ENCODE measurements at regions not wholly inside any gene's neighbourhood (a gene's known extent, or its start where the extent isn't known, plus 50 kb on each side); places are given as distances from the start of the nearest gene placed in this dataset.
A peak's percentile ranks its signal among the peaks of the same experiment; 100 is the strongest.

DNA sequence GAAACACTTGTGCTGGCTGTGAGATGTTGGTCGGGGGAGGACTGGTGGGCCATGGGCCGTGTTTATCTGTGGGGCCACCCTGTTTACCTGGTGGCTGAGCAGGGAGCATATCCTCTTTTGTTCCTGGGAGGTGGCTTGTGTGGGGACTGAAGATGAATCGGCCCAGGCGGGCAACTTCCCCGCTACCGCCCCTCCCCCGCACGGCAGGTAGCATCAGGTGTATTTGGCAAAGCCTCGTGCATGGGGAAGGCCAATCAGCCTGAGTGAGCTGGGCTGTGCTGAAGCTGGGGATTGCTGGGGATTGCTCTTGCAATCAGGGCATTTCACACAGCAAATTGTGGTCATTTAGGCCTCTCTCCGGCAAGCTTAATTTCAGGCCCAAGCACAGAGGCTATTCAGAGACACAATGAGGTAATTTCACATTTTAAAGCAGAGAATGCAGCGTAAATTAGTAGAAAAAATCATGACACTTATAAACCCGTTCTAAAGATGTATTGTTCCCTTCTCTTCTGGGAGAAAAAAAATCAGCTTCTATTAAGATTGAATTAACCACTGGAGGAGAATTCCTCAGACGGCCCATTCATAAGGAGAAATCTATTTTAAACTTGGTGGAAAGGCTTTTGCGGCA is 197.7 kb upstream of the POU3F1 start:
- no peak for DNase-seq

GRCh38 chr1:38243106-38243505 is 196.5 kb upstream of the POU3F1 start:
- DNase-seq = no peak

DNA sequence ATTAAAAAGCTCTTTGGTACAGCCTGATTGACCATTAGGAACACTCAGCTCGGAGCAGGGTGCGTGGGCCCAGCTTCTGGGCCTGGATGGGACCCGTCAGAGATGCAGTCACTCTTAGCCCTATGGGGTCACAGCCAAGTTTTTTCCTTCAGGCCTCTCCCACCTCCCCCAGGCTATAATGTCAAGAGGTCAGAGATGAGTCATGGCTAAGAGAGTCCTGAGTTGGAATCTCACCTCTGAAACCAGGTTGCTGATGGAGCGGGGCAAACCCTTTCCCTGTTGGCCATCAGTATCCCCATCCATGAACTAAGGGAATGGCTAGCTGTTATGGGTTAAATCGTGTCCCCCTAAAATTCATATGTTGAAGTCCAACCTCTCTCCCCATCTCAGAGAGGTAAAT is 195.9 kb upstream of the POU3F1 start:
- no peak for DNase-seq

DNA sequence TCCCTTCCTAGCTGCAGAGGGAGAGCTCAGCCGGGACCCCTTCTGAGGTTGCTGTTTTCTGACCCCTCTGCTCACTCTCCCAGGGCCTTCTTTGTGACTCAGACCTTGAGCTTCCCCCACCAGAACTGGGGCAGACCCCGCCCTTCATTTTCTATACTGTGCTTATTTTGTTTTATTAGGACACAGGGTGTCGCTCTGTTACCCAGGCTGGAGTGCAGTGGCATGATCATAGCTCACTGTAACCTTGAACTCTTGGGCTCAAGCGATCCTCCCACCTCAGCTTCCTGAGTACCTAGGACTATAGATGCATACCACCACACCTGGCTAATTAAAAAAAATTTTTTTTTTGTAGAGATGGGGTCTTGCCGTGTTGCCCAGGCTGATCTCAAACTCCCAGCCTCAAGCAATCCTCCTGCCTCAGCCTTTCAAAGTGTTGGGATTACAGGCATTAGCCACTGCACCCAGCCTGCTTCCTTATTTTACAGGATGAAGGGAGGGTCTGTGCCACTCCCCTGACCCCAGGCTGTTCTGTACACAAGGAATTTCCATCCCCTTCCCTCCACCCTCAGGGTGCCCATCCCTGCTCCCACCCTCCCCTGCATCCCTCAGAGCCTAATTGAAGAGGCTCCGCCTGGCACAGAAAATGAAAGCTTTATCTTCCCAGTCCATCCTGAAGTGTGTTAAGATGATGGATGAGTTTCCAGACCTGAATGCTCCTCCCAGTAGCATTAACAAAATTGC is 195.2 kb upstream of the POU3F1 start:
- no peak for DNase-seq

DNA sequence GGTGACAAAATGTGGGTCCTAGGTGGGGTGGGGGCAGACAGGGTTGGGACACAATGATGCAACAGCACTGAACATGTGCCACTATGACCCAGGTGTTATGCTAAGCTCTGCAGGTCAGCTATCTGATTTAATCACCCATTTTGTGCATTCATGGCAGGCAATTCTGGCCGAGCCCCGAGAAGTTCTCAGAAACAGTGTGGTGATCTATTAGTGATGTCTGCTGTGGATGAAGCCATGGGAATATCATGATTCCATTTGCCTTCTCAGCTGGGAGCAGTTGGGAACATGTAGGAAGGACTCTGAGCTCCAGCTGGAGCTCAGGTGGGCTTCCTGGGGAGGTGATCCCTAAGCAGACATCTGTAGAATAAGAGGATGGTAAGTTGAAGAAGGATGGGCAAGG is 194.0 kb upstream of the POU3F1 start:
- DNase-seq = no peak

DNA sequence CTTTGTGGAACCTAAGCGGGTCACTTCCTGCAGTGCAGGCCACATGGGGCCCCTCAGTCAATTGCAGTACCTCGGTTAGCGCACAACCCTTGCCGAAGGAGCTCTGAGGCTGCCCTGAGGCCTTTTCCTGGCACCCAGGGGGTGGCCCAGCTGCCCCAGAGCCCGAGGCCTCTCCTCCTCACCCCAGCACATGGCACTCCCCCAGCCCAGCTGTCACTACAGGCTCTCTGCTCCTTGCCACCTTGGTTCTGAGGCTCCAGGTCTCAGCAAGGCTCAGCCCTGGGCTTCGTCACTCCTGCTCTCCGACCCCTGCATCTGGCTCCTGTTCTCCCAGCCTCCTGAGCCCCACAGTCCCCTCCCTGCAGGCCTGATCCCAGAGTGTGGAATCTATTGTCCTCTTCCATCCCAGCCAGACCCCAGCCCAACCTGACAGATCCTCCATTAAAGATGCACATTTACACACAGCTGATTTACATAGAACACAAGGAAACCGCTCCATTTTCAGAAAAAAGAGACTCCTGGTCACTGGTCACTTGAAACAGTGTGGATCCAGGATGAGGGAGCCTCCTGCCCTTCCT is 192.8 kb upstream of the POU3F1 start:
- DNase-seq = no peak

DNA sequence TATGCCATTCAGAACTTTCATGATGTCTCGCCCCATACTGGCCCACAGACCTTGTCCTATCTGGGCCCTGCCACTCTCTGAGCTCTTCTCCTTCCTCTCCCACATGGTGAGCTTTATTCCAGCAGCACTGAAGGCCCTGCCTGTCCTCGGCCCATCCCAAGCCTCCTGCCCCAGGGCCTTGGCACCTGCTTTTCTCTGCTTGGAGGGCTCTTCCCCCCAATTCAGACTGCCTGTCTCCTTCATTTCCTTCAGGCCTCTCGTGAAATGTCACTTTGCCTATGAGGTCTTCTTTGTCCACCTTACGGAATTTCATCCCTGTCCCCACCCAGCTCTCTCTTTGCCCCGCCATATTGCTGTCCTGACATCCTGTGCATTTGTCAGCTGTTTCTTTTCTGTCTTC is 191.7 kb upstream of the POU3F1 start:
- DNase-seq = no peak

DNA sequence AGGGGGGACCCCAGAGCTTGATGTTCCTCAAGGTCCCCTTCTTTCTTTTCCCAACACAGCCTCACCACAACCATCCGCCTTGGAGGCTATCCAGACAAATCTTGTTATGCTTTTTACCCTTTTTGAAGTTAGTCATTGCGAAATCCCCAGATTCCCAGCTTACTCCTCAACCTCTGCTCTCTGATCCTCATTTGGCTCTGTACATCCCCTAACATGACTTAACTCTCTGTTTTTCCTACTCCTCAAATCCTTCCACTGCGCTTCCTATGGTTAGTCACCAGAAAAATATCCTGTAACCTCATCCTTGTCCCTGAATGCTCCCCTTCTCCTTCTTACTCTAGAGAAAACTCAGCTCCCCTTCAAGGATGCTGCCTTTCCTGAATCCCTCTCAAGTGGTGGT is 189.1 kb upstream of the POU3F1 start:
- DNase-seq = no peak

DNA sequence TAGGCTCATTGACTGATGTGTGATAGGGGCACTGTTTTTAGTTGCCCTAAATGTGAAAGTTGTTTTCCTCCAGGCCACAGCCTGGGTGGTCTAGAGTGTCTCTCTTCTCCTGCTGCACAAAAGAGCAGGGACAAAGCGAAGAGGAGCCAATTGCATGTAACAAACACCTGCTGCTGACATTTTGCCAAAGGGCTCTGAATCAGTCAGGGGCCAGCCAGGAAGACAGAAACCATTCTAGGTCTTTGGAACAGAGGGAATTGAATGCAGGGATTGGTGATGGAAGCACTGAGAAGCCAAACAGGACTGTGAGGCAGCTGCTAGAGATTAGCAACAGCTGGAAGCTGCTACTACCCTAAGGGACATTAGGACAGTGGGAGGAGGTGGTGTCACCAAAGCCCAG is 185.3 kb upstream of the POU3F1 start:
- DNase-seq = no peak

- no peak for DNase-seq
Observed at GRCh38 chr1:38228718-38229117, 182.1 kb upstream of the POU3F1 start.

- DNase-seq = no peak
Observed at GRCh38 chr1:38225745-38226144, 179.2 kb upstream of the POU3F1 start.

DNA sequence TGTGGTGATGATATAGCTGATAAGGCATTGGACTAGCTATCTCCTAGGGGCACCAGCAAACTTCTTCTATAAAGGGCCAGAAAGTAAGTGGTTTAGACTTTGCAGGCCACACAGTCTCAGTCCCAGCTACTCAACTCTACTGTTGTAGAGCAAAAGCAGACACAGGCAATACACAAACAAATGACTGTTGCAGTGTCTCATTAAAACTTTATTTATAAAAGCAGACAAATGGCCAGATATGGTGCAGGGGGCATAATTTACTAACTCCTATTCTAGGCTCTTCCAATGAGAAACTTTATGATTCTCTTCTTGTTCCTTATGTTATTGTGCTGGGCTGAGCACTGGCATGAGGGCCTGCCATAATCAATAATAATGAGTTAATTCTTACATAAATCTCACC is 176.8 kb upstream of the POU3F1 start:
- DNase-seq = no peak

GRCh38 chr1:38222891-38223290 is 176.3 kb upstream of the POU3F1 start:
- DNase-seq = no peak

DNA sequence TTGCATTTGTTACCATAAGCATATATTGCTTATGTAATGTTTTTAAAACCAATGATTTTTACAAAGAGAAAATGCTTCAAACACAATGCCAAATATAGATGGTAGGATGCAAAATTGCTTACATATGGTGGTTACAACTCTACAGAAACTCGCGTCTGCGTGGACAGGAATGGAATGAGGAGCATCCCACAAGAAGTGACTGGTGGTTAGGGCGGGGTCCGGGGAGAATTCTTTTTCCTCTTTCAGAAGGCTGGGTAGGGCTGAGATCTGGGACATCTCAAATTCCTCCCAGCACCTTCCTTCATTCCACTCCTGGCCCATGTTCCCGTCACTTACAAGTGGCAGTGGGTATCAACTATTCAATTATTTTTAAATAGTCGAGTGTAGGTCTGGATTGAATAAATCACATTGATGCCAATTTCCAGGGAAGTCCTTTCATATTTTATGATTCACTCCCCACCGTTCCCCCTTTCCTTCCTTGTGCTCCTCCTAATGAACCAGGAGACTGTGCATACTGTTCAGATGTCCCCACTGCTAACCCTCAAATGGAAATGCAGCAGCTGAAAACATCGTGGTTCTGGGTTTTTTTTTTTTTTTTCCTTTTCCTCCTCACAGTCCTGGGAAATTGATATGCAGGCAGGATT is 174.5 kb upstream of the POU3F1 start:
- no peak for DNase-seq

DNA sequence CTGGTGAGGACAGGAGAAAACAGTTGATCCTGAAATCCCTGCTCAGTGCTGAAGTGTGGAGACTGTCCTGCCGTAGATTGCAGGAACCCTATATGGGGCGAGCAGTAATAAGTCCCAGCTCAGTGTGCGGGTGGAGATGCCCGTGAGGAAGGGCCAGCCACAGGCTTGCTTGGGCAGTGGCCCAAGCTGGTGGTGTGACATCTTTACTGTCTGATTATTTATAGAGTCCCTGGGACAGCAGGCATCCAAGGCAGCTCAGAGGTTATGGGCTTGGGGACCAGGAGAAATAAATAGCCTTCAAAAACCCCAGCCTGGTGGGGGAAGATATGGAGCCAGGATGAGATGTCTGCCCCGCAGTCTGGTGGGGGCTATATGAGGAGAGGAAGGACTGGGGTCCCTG is 170.7 kb upstream of the POU3F1 start:
- DNase-seq = no peak

DNA sequence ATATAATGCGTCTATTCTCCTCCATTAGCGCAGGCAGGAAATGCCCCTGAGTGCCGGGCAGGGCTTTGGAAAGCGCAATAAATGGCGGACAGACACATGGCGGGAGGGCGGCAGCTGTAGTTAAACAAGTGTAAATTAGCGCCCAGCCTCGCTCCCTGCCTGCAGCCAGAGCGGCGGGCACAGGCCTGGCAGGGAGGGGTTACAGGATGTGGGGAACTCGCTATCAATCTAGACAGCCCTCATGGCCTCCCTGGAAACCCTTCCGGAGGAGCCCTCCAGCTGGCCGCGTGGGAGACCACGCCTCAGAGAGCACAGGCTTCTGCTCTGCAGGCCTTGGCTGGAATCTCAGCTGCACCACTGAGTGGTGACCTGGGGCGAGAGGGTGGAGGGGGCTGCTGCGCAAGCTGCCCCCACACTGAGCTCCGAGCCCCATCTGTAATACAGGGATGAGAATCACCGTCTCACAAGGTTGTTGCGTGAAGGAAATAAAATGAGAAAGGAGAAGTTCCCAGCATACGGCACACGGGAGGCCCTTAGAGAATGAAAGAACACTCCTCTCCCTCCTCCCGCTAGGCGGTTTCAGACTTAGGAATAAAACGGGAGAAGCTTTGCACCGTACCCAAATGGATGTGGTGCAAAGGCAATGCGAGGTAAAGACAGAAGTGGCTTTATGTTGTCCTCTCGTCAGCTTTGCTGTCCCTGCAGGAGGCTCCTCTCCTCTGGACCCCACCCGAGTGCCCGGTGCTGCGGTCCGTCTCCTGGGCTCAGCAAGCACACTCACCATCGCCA is 167.2 kb upstream of the POU3F1 start:
- peak; percentile 47 for DNase-seq

DNA sequence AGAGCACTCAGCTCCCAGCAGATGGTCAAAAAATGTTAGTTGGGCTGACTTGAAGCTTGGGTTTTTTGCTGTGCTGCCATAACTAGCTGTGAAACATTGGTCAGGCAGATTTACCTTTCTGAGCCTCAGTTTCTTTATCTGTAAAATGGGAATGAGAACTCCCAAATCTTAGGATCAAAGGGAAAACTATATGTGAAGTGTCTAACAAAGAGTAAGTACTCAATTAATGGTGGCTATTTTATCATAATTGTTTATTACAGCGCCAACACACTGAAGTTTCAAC is 164.2 kb upstream of the POU3F1 start:
- DNase-seq = no peak

DNA sequence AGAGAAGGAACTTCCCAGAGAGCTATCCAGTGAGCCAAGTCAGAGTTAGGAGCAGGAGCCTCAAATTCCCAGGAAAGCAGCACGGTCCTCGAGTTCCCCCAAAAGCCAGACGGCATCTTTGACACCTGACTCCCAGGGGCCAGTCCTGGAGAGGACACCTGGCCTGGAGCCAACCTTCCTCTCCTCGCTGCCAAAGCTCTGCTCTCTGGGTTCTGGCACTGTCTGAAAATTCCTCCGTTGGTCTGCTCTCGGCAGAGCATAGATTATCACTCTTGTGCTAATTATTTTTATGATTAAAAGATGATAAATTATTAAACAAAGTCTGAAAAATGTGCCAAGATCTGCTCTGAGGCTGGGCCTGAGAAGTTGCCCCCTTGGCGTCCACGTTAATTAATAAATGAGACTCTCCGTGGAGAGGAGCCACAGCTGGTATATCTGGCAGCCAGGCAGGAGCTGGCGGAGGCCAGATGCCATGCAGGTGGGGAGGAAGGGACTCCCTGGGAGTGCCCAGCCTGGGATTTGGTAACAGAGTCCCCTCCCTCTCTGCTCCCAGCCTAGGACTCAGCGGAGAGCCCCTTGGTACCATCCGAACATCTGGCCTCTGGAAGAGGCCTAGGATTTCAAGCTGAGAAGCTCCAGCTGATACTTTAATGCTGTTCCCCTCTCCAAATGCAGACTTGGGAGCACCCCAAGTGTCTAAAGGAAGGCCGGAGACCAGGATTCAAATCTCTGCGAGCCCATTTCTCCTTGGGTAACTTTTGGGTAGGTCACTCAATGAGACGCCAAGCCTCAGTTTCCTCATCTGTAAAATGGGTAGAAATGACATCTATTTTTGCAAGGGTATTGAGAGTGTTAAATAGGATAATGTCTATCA is 163.7 kb upstream of the POU3F1 start:
- no peak for DNase-seq

DNA sequence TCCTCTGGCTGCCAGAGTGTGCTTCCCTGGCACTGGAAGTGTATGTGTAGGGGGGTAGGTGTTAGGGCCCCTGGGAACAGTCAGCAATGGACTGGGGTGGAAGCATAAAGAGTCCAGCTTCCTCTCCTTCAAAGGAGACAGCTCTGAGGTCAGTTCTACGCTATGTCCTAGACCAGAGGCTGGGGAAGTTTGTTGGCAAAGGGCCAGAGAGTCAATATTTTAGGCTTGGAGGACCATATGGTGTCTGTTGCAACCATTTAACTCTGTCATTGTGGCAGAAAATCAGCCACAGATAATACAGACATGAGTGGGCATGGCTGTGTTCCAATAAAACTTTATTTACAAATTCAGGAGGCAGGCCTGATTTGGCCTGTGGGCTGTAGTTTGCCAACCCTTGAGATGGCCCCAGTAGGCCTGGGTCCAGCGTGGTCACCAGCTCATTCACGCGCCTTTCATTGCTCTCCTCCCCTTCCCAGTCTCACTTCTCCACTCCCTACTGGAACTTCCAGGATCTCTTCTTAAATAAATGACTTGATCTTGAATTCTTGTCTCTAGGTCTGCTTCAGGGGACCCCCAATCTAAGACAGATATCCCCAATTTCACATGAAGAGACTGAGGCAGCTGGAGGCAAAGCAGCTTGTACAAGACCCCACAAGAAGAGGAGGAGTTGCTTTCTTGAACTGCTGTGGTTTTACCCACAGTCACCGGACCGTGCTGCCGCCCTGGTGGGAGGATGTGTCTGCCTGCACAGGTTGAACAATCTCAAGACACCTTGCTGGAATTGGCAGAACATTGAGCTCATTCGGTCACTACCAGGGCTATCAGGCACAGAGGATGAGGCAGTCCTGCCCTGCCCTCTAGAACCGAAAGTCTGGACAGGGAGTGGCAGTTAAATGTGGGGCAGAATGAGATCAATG is 162.4 kb upstream of the POU3F1 start:
- DNase-seq = no peak

- DNase-seq = no peak
Observed at GRCh38 chr1:38207906-38208305, 161.3 kb upstream of the POU3F1 start.

DNA sequence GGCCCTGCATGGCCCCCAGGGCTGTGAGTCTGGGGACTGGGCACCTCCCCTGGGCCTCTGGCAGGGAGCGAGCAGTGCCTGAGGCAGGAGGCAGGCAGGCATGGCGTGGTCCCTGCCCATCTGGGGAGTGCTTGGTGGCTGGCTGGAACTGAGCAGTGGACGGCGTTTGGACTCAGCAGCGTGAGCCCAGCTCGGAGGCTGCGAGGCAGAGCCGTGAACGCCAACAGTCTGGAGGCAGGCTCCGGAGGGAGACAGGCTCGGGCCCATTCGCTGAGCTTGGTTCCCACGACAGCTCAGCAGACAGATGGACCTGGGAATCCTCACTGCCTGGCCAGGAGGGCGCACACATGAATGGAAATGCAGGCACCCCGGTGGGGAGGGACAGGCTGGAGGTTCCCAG is 160.7 kb upstream of the POU3F1 start:
- no peak for DNase-seq

Data from NCI-H774 (cell line).